ENCODE measurements at regions not wholly inside any gene's neighbourhood (a gene's known extent, or its start where the extent isn't known, plus 50 kb on each side); places are given as distances from the start of the nearest gene placed in this dataset.

- intact Hi-C loops (cut with micrococcal nuclease), result no loop called here
- DNase-seq (no peak), ATAC-seq (no peak)
- Histone ChIP-seq H3K4me1 (ENCODE audit: control insufficient read depth, insufficient read depth, low read length) (no peaks in the 10 kb centered on the region), H3K36me3 (ENCODE audit: control insufficient read depth, insufficient read depth, low read length) (no peaks in the 10 kb centered on the region), H3K27ac (ENCODE audit: low read length) (no peak overlapping the region), H3K9me3 (ENCODE audit: control insufficient read depth, insufficient read depth, low read length) (no peaks in the 10 kb centered on the region), H3K27me3 (ENCODE audit: control insufficient read depth, insufficient read depth, low read length) (no peaks in the 10 kb centered on the region), H3K4me3 (ENCODE audit: low read length) (no peak overlapping the region)
- H3K36me3 Mint-ChIP-seq, result no peaks in the 10 kb centered on the region
- 100% methylated on average over 3 of the region's 3 CpGs for WGBS (ENCODE audit: insufficient coverage)
- H3K4me3 Mint-ChIP-seq, result no peak overlapping the region
- no peak overlapping the region for H3K27ac Mint-ChIP-seq
- no peaks in the 10 kb centered on the region for H3K4me1 Mint-ChIP-seq
- TF ChIP-seq CTCF (IDR thresholded peaks at IDR 0.05), result no peak
- H3K9me3 Mint-ChIP-seq, result no peaks in the 10 kb centered on the region
- H3K27me3 Mint-ChIP-seq (ENCODE audit: low read depth in 2 of 2), result peaks cover 9 to 26% of the 10 kb centered on the region in 2 donors
These were observed 217.4 kb upstream of the RUNX1 start for GRCh38 chr21:35266546-35266945.

- H3K27me3 Mint-ChIP-seq (ENCODE audit: low read depth in 2 of 2), result peaks cover 9 to 26% of the 10 kb centered on the region in 2 donors
These were observed 216.2 kb upstream of the RUNX1 start for GRCh38 chr21:35265170-35265877.

GRCh38 chr21:35259457-35259856 is 210.4 kb upstream of the RUNX1 start:
- Histone ChIP-seq H3K27me3 (ENCODE audit: control insufficient read depth, insufficient read depth, low read length) (no peaks in the 10 kb centered on the region), H3K9me3 (ENCODE audit: control insufficient read depth, insufficient read depth, low read length) (no peaks in the 10 kb centered on the region), H3K27ac (ENCODE audit: low read length) (no peak overlapping the region), H3K4me3 (ENCODE audit: low read length) (no peak overlapping the region), H3K36me3 (ENCODE audit: control insufficient read depth, insufficient read depth, low read length) (no peaks in the 10 kb centered on the region), H3K4me1 (ENCODE audit: control insufficient read depth, insufficient read depth, low read length) (no peaks in the 10 kb centered on the region)
- no peak for TF ChIP-seq CTCF (IDR thresholded peaks at IDR 0.05)
- Mint-ChIP-seq H3K36me3 (no peaks in the 10 kb centered on the region), H3K27me3 (ENCODE audit: low read depth in 2 of 2) (peaks cover 5 to 36% of the 10 kb centered on the region in 2 donors), H3K27ac (no peak overlapping the region), H3K4me3 (no peak overlapping the region), H3K9me3 (no peaks in the 10 kb centered on the region), H3K4me1 (no peaks in the 10 kb centered on the region)
- 93% methylated on average over 2 of the region's 2 CpGs for WGBS (ENCODE audit: insufficient coverage)
- DNase-seq (no peak), ATAC-seq (no peak)
- intact Hi-C loops (cut with micrococcal nuclease), result no loop called here

More at GRCh38 chr21:35265170-35265877, 216.2 kb upstream of the RUNX1 start:
- no peaks in the 10 kb centered on the region for H3K36me3 ChIP-seq (ENCODE audit: control insufficient read depth, insufficient read depth, low read length)
- H3K9me3 ChIP-seq (ENCODE audit: control insufficient read depth, insufficient read depth, low read length), result no peaks in the 10 kb centered on the region
- Mint-ChIP-seq H3K9me3 (no peaks in the 10 kb centered on the region), H3K27ac (no peak overlapping the region), H3K36me3 (no peaks in the 10 kb centered on the region), H3K4me3 (no peak overlapping the region), H3K4me1 (no peaks in the 10 kb centered on the region)
- H3K4me1 ChIP-seq (ENCODE audit: control insufficient read depth, insufficient read depth, low read length), result no peaks in the 10 kb centered on the region
- no peaks in the 10 kb centered on the region for H3K27me3 ChIP-seq (ENCODE audit: control insufficient read depth, insufficient read depth, low read length)
- DNase-seq (no peak), ATAC-seq (no peak)
- TF ChIP-seq CTCF (IDR thresholded peaks at IDR 0.05), result no peak
- WGBS (ENCODE audit: insufficient coverage), result 90% methylated on average over 8 of the region's 8 CpGs
- no peak overlapping the region for H3K4me3 ChIP-seq (ENCODE audit: low read length)
- H3K27ac ChIP-seq (ENCODE audit: low read length), result no peak overlapping the region
- intact Hi-C loops (cut with micrococcal nuclease), result no loop called here

GRCh38 chr21:35258521-35258920 is 209.4 kb upstream of the RUNX1 start:
- Histone ChIP-seq H3K36me3 (ENCODE audit: control insufficient read depth, insufficient read depth, low read length) (no peaks in the 10 kb centered on the region), H3K4me1 (ENCODE audit: control insufficient read depth, insufficient read depth, low read length) (no peaks in the 10 kb centered on the region), H3K9me3 (ENCODE audit: control insufficient read depth, insufficient read depth, low read length) (no peaks in the 10 kb centered on the region), H3K27me3 (ENCODE audit: control insufficient read depth, insufficient read depth, low read length) (no peaks in the 10 kb centered on the region), H3K4me3 (ENCODE audit: low read length) (no peak overlapping the region), H3K27ac (ENCODE audit: low read length) (no peak overlapping the region)
- H3K9me3 Mint-ChIP-seq, result no peaks in the 10 kb centered on the region
- TF ChIP-seq CTCF (IDR thresholded peaks at IDR 0.05), result no peak
- no peak overlapping the region for H3K4me3 Mint-ChIP-seq
- intact Hi-C loops (cut with micrococcal nuclease), result no loop called here
- no peak for ATAC-seq
- 96% methylated on average over 6 of the region's 6 CpGs for WGBS (ENCODE audit: insufficient coverage)
- peaks cover 3 to 35% of the 10 kb centered on the region in 2 donors for H3K27me3 Mint-ChIP-seq (ENCODE audit: low read depth in 2 of 2)
- no peak overlapping the region for H3K27ac Mint-ChIP-seq
- H3K36me3 Mint-ChIP-seq, result no peaks in the 10 kb centered on the region
- H3K4me1 Mint-ChIP-seq, result no peaks in the 10 kb centered on the region
- DNase-seq, result no peak

All from natural killer cell (primary cell).